ENCODE measurements at regions not wholly inside any gene's neighbourhood (a gene's known extent, or its start where the extent isn't known, plus 50 kb on each side); places are given as distances from the start of the nearest gene placed in this dataset.
A peak's percentile ranks its signal among the peaks of the same experiment; 100 is the strongest.

GRCh38 chr12:46523863-46524770, 151.5 kb upstream of the SLC38A2 start:
- Mint-ChIP-seq H3K27ac (peak overlapping the region; percentile 99), H3K9me3 (peaks cover 15% of the 10 kb centered on the region), H3K4me3 (peak overlapping the region; percentile 81), H3K27me3 (ENCODE audit: insufficient read depth) (no peaks in the 10 kb centered on the region), H3K4me1 (ENCODE audit: low read depth) (peaks cover 52% of the 10 kb centered on the region), H3K36me3 (ENCODE audit: low read depth) (peaks cover 26% of the 10 kb centered on the region)
- intact Hi-C loops (cut with micrococcal nuclease) = loop anchor here (1.0 to 10.0 kb wide), 7 partner anchors 25 to 751 kb away; partner anchors contain the start of genes SLC38A1 and SLC38A2
- peak; percentile 48 for DNase-seq (ENCODE audit: low spot score)

- Mint-ChIP-seq H3K9me3 (peaks cover 8% of the 10 kb centered on the region), H3K4me3 (peak overlapping the region; percentile 81), H3K4me1 (ENCODE audit: low read depth) (peaks cover 59% of the 10 kb centered on the region), H3K27ac (peak overlapping the region; percentile 99), H3K27me3 (ENCODE audit: insufficient read depth) (no peaks in the 10 kb centered on the region), H3K36me3 (ENCODE audit: low read depth) (peaks cover 24% of the 10 kb centered on the region)
- intact Hi-C loops (cut with micrococcal nuclease) = loop anchor here (10.0 kb wide), 3 partner anchors 259 to 751 kb away; partner anchors contain the start of gene SLC38A1
- DNase-seq (ENCODE audit: low spot score) = no peak
These were observed 150.9 kb upstream of the SLC38A2 start for GRCh38 chr12:46523446-46523845.

GRCh38 chr12:46522071-46522470, 149.5 kb upstream of the SLC38A2 start:
- H3K4me3 Mint-ChIP-seq = peak overlapping the region; percentile 32
- H3K4me1 Mint-ChIP-seq (ENCODE audit: low read depth) = peaks cover 73% of the 10 kb centered on the region
- H3K9me3 Mint-ChIP-seq = peaks cover 3% of the 10 kb centered on the region
- no peaks in the 10 kb centered on the region for H3K27me3 Mint-ChIP-seq (ENCODE audit: insufficient read depth)
- H3K36me3 Mint-ChIP-seq (ENCODE audit: low read depth) = peaks cover 22% of the 10 kb centered on the region
- H3K27ac Mint-ChIP-seq = peak overlapping the region; percentile 57
- no peak for DNase-seq (ENCODE audit: low spot score)
- intact Hi-C loops (cut with micrococcal nuclease) = loop anchor here (10.0 kb wide), 3 partner anchors 257 to 753 kb away; partner anchors contain the start of gene SLC38A1

GRCh38 chr12:46521145-46521544, 148.6 kb upstream of the SLC38A2 start:
- Mint-ChIP-seq H3K36me3 (ENCODE audit: low read depth) (peaks cover 22% of the 10 kb centered on the region), H3K27me3 (ENCODE audit: insufficient read depth) (no peaks in the 10 kb centered on the region), H3K9me3 (peaks cover 3% of the 10 kb centered on the region), H3K4me1 (ENCODE audit: low read depth) (peaks cover 78% of the 10 kb centered on the region), H3K4me3 (no peak overlapping the region), H3K27ac (no peak overlapping the region)
- DNase-seq (ENCODE audit: low spot score) = no peak
- intact Hi-C loops (cut with micrococcal nuclease) = loop anchor here (10.0 kb wide), 3 partner anchors 256 to 754 kb away; partner anchors contain the start of gene SLC38A1

GRCh38 chr12:46519407-46519806, 146.8 kb upstream of the SLC38A2 start:
- Mint-ChIP-seq H3K36me3 (ENCODE audit: low read depth) (peaks cover 20% of the 10 kb centered on the region), H3K27ac (peak overlapping the region; percentile 76), H3K9me3 (peaks cover 7% of the 10 kb centered on the region), H3K27me3 (ENCODE audit: insufficient read depth) (no peaks in the 10 kb centered on the region), H3K4me1 (ENCODE audit: low read depth) (peaks cover 68% of the 10 kb centered on the region), H3K4me3 (no peak overlapping the region)
- DNase-seq (ENCODE audit: low spot score) = no peak
- intact Hi-C loops (cut with micrococcal nuclease) = loop anchor here (10.0 kb wide), 1 partner anchor 275 kb away; no protein-coding TSS in a partner anchor

- peaks cover 7% of the 10 kb centered on the region for H3K9me3 Mint-ChIP-seq
- H3K4me3 Mint-ChIP-seq = no peak overlapping the region
- peaks cover 68% of the 10 kb centered on the region for H3K4me1 Mint-ChIP-seq (ENCODE audit: low read depth)
- peak overlapping the region; percentile 76 for H3K27ac Mint-ChIP-seq
- H3K36me3 Mint-ChIP-seq (ENCODE audit: low read depth) = peaks cover 17% of the 10 kb centered on the region
- no peaks in the 10 kb centered on the region for H3K27me3 Mint-ChIP-seq (ENCODE audit: insufficient read depth)
- no peak for DNase-seq (ENCODE audit: low spot score)
- intact Hi-C loops (cut with micrococcal nuclease) = loop anchor here (10.0 kb wide), 1 partner anchor 276 kb away; no protein-coding TSS in a partner anchor
These were observed 146.2 kb upstream of the SLC38A2 start for GRCh38 chr12:46518729-46519128.

- H3K27ac Mint-ChIP-seq = peak overlapping the region; percentile 98
- H3K4me1 Mint-ChIP-seq (ENCODE audit: low read depth) = peaks cover 68% of the 10 kb centered on the region
These were observed 145.6 kb upstream of the SLC38A2 start for GRCh38 chr12:46518169-46518568.

GRCh38 chr12:46517579-46517962, 145.0 kb upstream of the SLC38A2 start:
- Mint-ChIP-seq H3K4me3 (peak overlapping the region; percentile 74), H3K27me3 (ENCODE audit: insufficient read depth) (no peaks in the 10 kb centered on the region), H3K36me3 (ENCODE audit: low read depth) (peaks cover 17% of the 10 kb centered on the region), H3K9me3 (peaks cover 15% of the 10 kb centered on the region), H3K4me1 (ENCODE audit: low read depth) (peaks cover 65% of the 10 kb centered on the region), H3K27ac (peak overlapping the region; percentile 98)
- intact Hi-C loops (cut with micrococcal nuclease) = loop anchor here (1.0 to 10.0 kb wide), 7 partner anchors 33 to 299 kb away; no protein-coding TSS in a partner anchor
- DNase-seq (ENCODE audit: low spot score) = no peak

More at GRCh38 chr12:46518169-46518568, 145.6 kb upstream of the SLC38A2 start:
- Mint-ChIP-seq H3K36me3 (ENCODE audit: low read depth) (peaks cover 15% of the 10 kb centered on the region), H3K9me3 (peaks cover 9% of the 10 kb centered on the region), H3K27me3 (ENCODE audit: insufficient read depth) (no peaks in the 10 kb centered on the region), H3K4me3 (no peak overlapping the region)
- intact Hi-C loops (cut with micrococcal nuclease) = loop anchor here (10.0 kb wide), 1 partner anchor 277 kb away; no protein-coding TSS in a partner anchor
- DNase-seq (ENCODE audit: low spot score) = no peak

- peaks cover 60% of the 10 kb centered on the region for H3K4me1 Mint-ChIP-seq (ENCODE audit: low read depth)
- H3K36me3 Mint-ChIP-seq (ENCODE audit: low read depth) = peaks cover 17% of the 10 kb centered on the region
- peaks cover 19% of the 10 kb centered on the region for H3K9me3 Mint-ChIP-seq
- no peaks in the 10 kb centered on the region for H3K27me3 Mint-ChIP-seq (ENCODE audit: insufficient read depth)
- H3K27ac Mint-ChIP-seq = peak overlapping the region; percentile 98
- peak overlapping the region; percentile 74 for H3K4me3 Mint-ChIP-seq
- no peak for DNase-seq (ENCODE audit: low spot score)
- intact Hi-C loops (cut with micrococcal nuclease) = loop anchor here (1.0 to 10.0 kb wide), 7 partner anchors 33 to 298 kb away; no protein-coding TSS in a partner anchor
These were observed 144.5 kb upstream of the SLC38A2 start for GRCh38 chr12:46516933-46517578.

GRCh38 chr12:46516238-46516932, 143.8 kb upstream of the SLC38A2 start:
- no peak for DNase-seq (ENCODE audit: low spot score)
- Mint-ChIP-seq H3K4me1 (ENCODE audit: low read depth) (peaks cover 53% of the 10 kb centered on the region), H3K4me3 (no peak overlapping the region), H3K36me3 (ENCODE audit: low read depth) (peaks cover 17% of the 10 kb centered on the region), H3K9me3 (peaks cover 25% of the 10 kb centered on the region), H3K27me3 (ENCODE audit: insufficient read depth) (no peaks in the 10 kb centered on the region), H3K27ac (peak overlapping the region; percentile 98)
- intact Hi-C loops (cut with micrococcal nuclease) = loop anchor here (2.0 to 10.0 kb wide), 3 partner anchors 144 to 298 kb away; no protein-coding TSS in a partner anchor

GRCh38 chr12:46515829-46516228, 143.3 kb upstream of the SLC38A2 start:
- Mint-ChIP-seq H3K27me3 (ENCODE audit: insufficient read depth) (no peaks in the 10 kb centered on the region), H3K36me3 (ENCODE audit: low read depth) (peaks cover 21% of the 10 kb centered on the region), H3K9me3 (peaks cover 31% of the 10 kb centered on the region), H3K27ac (peak overlapping the region; percentile 58), H3K4me3 (no peak overlapping the region), H3K4me1 (ENCODE audit: low read depth) (peaks cover 48% of the 10 kb centered on the region)
- DNase-seq (ENCODE audit: low spot score) = no peak
- intact Hi-C loops (cut with micrococcal nuclease) = loop anchor here (2.0 to 10.0 kb wide), 3 partner anchors 145 to 297 kb away; no protein-coding TSS in a partner anchor

GRCh38 chr12:46514886-46515285, 142.3 kb upstream of the SLC38A2 start:
- H3K4me3 Mint-ChIP-seq = no peak overlapping the region
- H3K9me3 Mint-ChIP-seq = peaks cover 39% of the 10 kb centered on the region
- intact Hi-C loops (cut with micrococcal nuclease) = loop anchor here (10.0 kb wide), 1 partner anchor 280 kb away; no protein-coding TSS in a partner anchor
- peaks cover 20% of the 10 kb centered on the region for H3K36me3 Mint-ChIP-seq (ENCODE audit: low read depth)
- DNase-seq (ENCODE audit: low spot score) = no peak
- no peak overlapping the region for H3K27ac Mint-ChIP-seq
- peaks cover 44% of the 10 kb centered on the region for H3K4me1 Mint-ChIP-seq (ENCODE audit: low read depth)
- H3K27me3 Mint-ChIP-seq (ENCODE audit: insufficient read depth) = no peaks in the 10 kb centered on the region
